ENCODE measurements at regions not wholly inside any gene's neighbourhood (a gene's known extent, or its start where the extent isn't known, plus 50 kb on each side); places are given as distances from the start of the nearest gene placed in this dataset.

DNA sequence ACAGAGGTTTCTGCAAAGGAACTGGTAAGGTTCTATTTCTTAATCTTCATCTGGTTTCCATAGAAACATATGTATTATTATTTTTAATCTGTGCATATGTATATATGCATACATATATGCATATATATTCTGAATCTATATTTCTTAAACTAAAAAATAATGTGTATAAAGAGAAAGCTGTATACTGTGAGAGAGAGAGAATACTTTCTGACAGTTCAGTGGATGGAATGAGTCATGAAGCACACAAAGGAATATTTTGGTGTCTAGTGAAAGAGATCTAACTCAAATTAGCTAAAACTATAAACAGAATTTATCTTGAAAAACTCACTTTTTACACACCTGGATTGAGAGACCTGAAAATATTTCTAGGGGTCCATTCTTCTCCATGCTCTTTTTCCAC lies 1929.3 kb upstream of the LRRTM1 start:
- TF ChIP-seq, protein P1, sequence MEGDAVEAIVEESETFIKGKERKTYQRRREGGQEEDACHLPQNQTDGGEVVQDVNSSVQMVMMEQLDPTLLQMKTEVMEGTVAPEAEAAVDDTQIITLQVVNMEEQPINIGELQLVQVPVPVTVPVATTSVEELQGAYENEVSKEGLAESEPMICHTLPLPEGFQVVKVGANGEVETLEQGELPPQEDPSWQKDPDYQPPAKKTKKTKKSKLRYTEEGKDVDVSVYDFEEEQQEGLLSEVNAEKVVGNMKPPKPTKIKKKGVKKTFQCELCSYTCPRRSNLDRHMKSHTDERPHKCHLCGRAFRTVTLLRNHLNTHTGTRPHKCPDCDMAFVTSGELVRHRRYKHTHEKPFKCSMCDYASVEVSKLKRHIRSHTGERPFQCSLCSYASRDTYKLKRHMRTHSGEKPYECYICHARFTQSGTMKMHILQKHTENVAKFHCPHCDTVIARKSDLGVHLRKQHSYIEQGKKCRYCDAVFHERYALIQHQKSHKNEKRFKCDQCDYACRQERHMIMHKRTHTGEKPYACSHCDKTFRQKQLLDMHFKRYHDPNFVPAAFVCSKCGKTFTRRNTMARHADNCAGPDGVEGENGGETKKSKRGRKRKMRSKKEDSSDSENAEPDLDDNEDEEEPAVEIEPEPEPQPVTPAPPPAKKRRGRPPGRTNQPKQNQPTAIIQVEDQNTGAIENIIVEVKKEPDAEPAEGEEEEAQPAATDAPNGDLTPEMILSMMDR (IDR thresholded peaks at IDR 0.05; ENCODE audit: low read depth, low read length, poor library complexity, severe bottlenecking) = no peak
- no peak for TF ChIP-seq EZH2phosphoT487 (IDR thresholded peaks at IDR 0.05; ENCODE audit: borderline replicate concordance, low read length)

Data from DOHH2 (cell line).